ENCODE measurements at regions not wholly inside any gene's neighbourhood (a gene's known extent, or its start where the extent isn't known, plus 50 kb on each side); places are given as distances from the start of the nearest gene placed in this dataset.
"Not testable (repeated sequence)": the region's sequence is repeated elsewhere in the genome, so short reads cannot be mapped to it uniquely, and the experiment has no call there.

DNA sequence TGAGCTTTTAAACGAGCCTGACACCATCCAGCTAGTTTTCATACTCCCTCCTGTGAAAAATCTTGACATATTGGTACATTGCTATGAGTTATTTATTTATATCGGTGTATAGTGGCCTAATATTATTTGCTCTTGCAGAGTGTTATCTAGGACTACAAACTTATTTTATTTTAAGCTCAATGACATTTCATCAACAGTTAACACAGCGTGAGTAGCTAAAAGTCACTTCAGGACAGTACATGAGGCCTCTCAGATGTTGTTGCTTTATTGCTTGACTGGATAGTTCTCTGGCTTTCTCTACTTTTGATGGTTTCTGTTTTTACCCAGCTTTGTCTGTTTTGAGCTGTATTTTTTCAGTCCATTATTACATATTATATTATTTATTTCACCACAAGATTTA lies 172.9 kb upstream of the KLF7 start:
- Histone ChIP-seq H3K27ac (peak overlapping the region in 2 of 4 donors; percentile 78 to 81), H3K27me3 (no peaks in the 10 kb centered on the region), H3K4me3 (no peak overlapping the region), H3K36me3 (no peaks in the 10 kb centered on the region), H3K4me1 (peaks cover 23 to 32% (median 27%) of the 10 kb centered on the region in 4 donors), H3K9me3 (no peaks in the 10 kb centered on the region)
- TF ChIP-seq POLR2A (IDR thresholded peaks at IDR 0.05) (no peak), EP300 (IDR thresholded peaks at IDR 0.05) (no peak), POLR2AphosphoS5 (IDR thresholded peaks at IDR 0.05) (no peak)
- TF ChIP-seq, protein P1, sequence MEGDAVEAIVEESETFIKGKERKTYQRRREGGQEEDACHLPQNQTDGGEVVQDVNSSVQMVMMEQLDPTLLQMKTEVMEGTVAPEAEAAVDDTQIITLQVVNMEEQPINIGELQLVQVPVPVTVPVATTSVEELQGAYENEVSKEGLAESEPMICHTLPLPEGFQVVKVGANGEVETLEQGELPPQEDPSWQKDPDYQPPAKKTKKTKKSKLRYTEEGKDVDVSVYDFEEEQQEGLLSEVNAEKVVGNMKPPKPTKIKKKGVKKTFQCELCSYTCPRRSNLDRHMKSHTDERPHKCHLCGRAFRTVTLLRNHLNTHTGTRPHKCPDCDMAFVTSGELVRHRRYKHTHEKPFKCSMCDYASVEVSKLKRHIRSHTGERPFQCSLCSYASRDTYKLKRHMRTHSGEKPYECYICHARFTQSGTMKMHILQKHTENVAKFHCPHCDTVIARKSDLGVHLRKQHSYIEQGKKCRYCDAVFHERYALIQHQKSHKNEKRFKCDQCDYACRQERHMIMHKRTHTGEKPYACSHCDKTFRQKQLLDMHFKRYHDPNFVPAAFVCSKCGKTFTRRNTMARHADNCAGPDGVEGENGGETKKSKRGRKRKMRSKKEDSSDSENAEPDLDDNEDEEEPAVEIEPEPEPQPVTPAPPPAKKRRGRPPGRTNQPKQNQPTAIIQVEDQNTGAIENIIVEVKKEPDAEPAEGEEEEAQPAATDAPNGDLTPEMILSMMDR (IDR thresholded peaks at IDR 0.05) = no peak
- ATAC-seq (ENCODE audit: low FRiP score in 2 of 2) (no peak), DNase-seq (no peak)
- 73 to 78% methylated on average over 3 of the region's 3 CpGs for WGBS, 2 donors

DNA sequence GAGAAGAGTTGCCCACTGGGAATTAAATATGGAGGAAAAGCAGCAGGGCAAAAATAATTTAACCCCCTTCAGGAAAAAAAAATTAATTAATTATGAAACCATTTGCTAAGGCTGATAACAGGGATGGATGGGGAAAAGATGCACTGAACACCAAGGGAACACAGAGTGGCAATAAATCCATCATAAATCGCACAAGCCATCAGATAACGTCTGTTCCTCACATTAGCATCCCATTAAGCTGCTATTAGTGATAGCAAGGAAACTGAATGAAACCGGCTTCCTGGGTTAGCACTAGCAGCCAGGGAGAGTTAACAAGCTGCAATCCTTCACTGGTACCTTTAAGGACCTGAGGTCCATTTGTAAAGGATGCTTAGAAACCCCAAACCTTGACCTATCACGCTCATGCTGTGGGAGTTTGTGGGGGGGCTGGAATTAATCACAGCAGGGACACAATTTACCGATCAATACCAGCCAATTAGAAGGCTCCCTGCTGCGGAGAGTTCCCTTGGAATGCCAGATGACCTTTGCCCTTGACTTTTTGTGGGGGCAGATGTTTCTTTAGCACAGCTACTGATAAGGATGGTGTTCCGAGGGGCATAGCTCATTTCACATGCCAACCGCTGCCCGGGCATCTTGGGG lies 175.5 kb upstream of the KLF7 start:
- 85 to 87% methylated on average over 6 to 9 of the region's 9 CpGs for WGBS, 2 donors
- ATAC-seq (ENCODE audit: low FRiP score in 2 of 2) (no peak), DNase-seq (no peak)
- Histone ChIP-seq H3K9me3 (no peaks in the 10 kb centered on the region), H3K36me3 (no peaks in the 10 kb centered on the region), H3K4me1 (peaks cover 0 to 13% (median 8%) of the 10 kb centered on the region in 4 donors), H3K4me3 (no peak overlapping the region), H3K27ac (no peak overlapping the region), H3K27me3 (no peaks in the 10 kb centered on the region)
- no peak for TF ChIP-seq POLR2AphosphoS5 (IDR thresholded peaks at IDR 0.05)
- TF ChIP-seq EP300 (IDR thresholded peaks at IDR 0.05) = no peak
- TF ChIP-seq, protein P1 (IDR thresholded peaks at IDR 0.05) = no peak
- no peak for TF ChIP-seq POLR2A (IDR thresholded peaks at IDR 0.05)

- H3K4me1 ChIP-seq = peaks cover 0 to 12% (median 8%) of the 10 kb centered on the region in 4 donors
- H3K9me3 ChIP-seq = no peaks in the 10 kb centered on the region
- no peak overlapping the region for H3K4me3 ChIP-seq
- H3K27me3 ChIP-seq = no peaks in the 10 kb centered on the region
- H3K36me3 ChIP-seq = no peaks in the 10 kb centered on the region
- DNase-seq (no peak), ATAC-seq (ENCODE audit: low FRiP score in 2 of 2) (no peak)
- no peak overlapping the region for H3K27ac ChIP-seq
- no peak for TF ChIP-seq POLR2AphosphoS5 (IDR thresholded peaks at IDR 0.05)
- no peak for TF ChIP-seq EP300 (IDR thresholded peaks at IDR 0.05)
- TF ChIP-seq POLR2A (IDR thresholded peaks at IDR 0.05) = no peak
- TF ChIP-seq, protein P1 (IDR thresholded peaks at IDR 0.05) = no peak
These were observed 176.1 kb upstream of the KLF7 start for GRCh38 chr2:207341804-207342203.

- 78 to 86% methylated on average over 6 to 12 of the region's 12 CpGs for WGBS, 2 donors
- not testable (repeated sequence) for DNase-seq; H3K27me3 ChIP-seq; H3K9me3 ChIP-seq; H3K4me3 ChIP-seq; H3K4me1 ChIP-seq; ATAC-seq (ENCODE audit: low FRiP score in 2 of 2); H3K27ac ChIP-seq; H3K36me3 ChIP-seq
These were observed 179.0 kb upstream of the KLF7 start for GRCh38 chr2:207344596-207345394.

- no peak overlapping the region for H3K27ac ChIP-seq
- DNase-seq (no peak), ATAC-seq (ENCODE audit: low FRiP score in 2 of 2) (no peak)
- H3K4me1 ChIP-seq = peaks cover 0 to 7% (median 0%) of the 10 kb centered on the region in 4 donors
- no peak for TF ChIP-seq POLR2A (IDR thresholded peaks at IDR 0.05)
- no peak for TF ChIP-seq EP300 (IDR thresholded peaks at IDR 0.05)
- no peak for TF ChIP-seq POLR2AphosphoS5 (IDR thresholded peaks at IDR 0.05)
- TF ChIP-seq, protein P1 (IDR thresholded peaks at IDR 0.05) = no peak
- no peaks in the 10 kb centered on the region for H3K27me3 ChIP-seq
- no peaks in the 10 kb centered on the region for H3K9me3 ChIP-seq
- WGBS, 2 donors = 91 to 100% methylated on average over 1 of the region's 1 CpG
- no peak overlapping the region for H3K4me3 ChIP-seq
- no peaks in the 10 kb centered on the region for H3K36me3 ChIP-seq
These were observed 178.6 kb upstream of the CREB1 start for GRCh38 chr2:207351171-207351570.

Measured in upper lobe of left lung (tissue), 6 donors.